ENCODE measurements at regions not wholly inside any gene's neighbourhood (a gene's known extent, or its start where the extent isn't known, plus 50 kb on each side); places are given as distances from the start of the nearest gene placed in this dataset.

DNA sequence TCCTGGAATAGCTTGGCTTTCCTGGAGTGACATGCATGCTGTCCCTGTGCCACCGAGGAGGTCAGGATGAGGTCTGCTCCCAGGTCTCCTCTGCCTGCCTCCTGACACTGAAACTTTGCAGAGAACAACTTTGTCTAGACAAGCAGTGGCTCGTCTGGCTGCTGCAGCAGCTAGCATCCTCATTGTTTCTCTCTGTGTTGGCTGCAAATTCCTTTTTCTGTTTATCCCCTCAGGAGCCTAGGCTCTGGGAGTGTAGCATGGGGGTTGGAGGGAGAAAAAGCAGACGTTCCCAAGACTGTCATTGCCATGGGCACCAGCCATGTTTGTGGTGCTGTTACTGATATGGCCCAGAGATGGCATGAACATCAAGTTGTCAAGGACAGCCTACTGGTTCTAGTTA, 208.7 kb upstream of the LRIG1 start:
- TF ChIP-seq, protein P1, sequence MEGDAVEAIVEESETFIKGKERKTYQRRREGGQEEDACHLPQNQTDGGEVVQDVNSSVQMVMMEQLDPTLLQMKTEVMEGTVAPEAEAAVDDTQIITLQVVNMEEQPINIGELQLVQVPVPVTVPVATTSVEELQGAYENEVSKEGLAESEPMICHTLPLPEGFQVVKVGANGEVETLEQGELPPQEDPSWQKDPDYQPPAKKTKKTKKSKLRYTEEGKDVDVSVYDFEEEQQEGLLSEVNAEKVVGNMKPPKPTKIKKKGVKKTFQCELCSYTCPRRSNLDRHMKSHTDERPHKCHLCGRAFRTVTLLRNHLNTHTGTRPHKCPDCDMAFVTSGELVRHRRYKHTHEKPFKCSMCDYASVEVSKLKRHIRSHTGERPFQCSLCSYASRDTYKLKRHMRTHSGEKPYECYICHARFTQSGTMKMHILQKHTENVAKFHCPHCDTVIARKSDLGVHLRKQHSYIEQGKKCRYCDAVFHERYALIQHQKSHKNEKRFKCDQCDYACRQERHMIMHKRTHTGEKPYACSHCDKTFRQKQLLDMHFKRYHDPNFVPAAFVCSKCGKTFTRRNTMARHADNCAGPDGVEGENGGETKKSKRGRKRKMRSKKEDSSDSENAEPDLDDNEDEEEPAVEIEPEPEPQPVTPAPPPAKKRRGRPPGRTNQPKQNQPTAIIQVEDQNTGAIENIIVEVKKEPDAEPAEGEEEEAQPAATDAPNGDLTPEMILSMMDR (IDR thresholded peaks at IDR 0.05): no peak
- TF ChIP-seq POLR2AphosphoS5 (IDR thresholded peaks at IDR 0.05): no peak
- TF ChIP-seq POLR2A (IDR thresholded peaks at IDR 0.05): no peak
